Keratinocyte (primary cell): ENCODE measurements at regions not wholly inside any gene's neighbourhood (a gene's known extent, or its start where the extent isn't known, plus 50 kb on each side); places are given as distances from the start of the nearest gene placed in this dataset.

Experiments
- DNase-seq: peaks from one replicate; pipeline ENCODE4 v3.0.0-alpha.2; 2011; ENCODE audit warnings: low read depth, missing footprints, low spot score
- FAIRE-seq: peaks from 2 replicates; lab custom pipeline; 2011; peaks lifted over from hg19 to GRCh38; lab: Jason Lieb, UNC
- H2AFZ ChIP-seq: 2 replicates; pipeline ENCODE4 v1.6.0; 2012; ENCODE audit warnings: low read length, control low read depth, inconsistent platforms; ENCODE audit not compliant: control insufficient read depth
- H3K27ac ChIP-seq: 2 replicates; pipeline ENCODE4 v1.5.1; 2011; ENCODE audit warnings: low read length; ENCODE audit not compliant: control insufficient read depth, insufficient read depth
- H3K27me3 ChIP-seq: 3 replicates; pipeline ENCODE4 v1.6.0; 2011; ENCODE audit warnings: low read length; ENCODE audit not compliant: control insufficient read depth, insufficient read depth; ENCODE audit errors: extremely low read depth
- H3K36me3 ChIP-seq, 2 experiments: 2 replicates in 1 of 2; 3 replicates in 1 of 2; pipeline ENCODE4 v1.5.1; 2011; ENCODE audit warnings: low read length in 2 of 2, mild to moderate bottlenecking in 1 of 2; ENCODE audit not compliant: control insufficient read depth in 2 of 2, insufficient read depth in 2 of 2; ENCODE audit errors: extremely low read depth in 1 of 2
- H3K4me1 ChIP-seq: 3 replicates; pipeline ENCODE4 v1.5.1; 2011; ENCODE audit warnings: low read length; ENCODE audit not compliant: control insufficient read depth, insufficient read depth; ENCODE audit errors: extremely low read depth
- H3K4me2 ChIP-seq: 3 replicates; pipeline ENCODE4 v1.6.0; 2011; ENCODE audit warnings: low read depth, low read length; ENCODE audit not compliant: control insufficient read depth, insufficient read depth; ENCODE audit errors: extremely low read depth
- H3K4me3 ChIP-seq, 3 experiments: fragments of 200-600 bp in 1 of 3; sonication (generic) in 1 of 3; 2 replicates in 2 of 3; 3 replicates in 1 of 3; pipeline ENCODE4 v1.5.1; 2011 to 2016; ENCODE audit warnings: low read length in 3 of 3, mild to moderate bottlenecking in 3 of 3, control low read depth in 2 of 3, inconsistent platforms in 1 of 3, low read depth in 1 of 3, mixed read lengths in 1 of 3, mixed run types in 1 of 3, moderate library complexity in 1 of 3; ENCODE audit not compliant: control insufficient read depth in 2 of 3, insufficient read depth in 2 of 3; ENCODE audit errors: extremely low read depth in 1 of 3
- H3K79me2 ChIP-seq: 2 replicates; pipeline ENCODE4 v1.6.0; 2012; ENCODE audit warnings: low read length; ENCODE audit not compliant: control insufficient read depth, insufficient read depth
- H3K9ac ChIP-seq: 3 replicates; pipeline ENCODE4 v1.6.0; 2011; ENCODE audit warnings: low read length; ENCODE audit not compliant: control insufficient read depth, insufficient read depth; ENCODE audit errors: extremely low read depth
- H3K9me1 ChIP-seq: 3 replicates; pipeline ENCODE4 v1.6.0; 2011; ENCODE audit warnings: low read length; ENCODE audit not compliant: control insufficient read depth, insufficient read depth; ENCODE audit errors: extremely low read depth
- H3K9me3 ChIP-seq: 2 replicates; pipeline ENCODE4 v1.5.1; 2012; ENCODE audit warnings: low read depth, low read length; ENCODE audit not compliant: control insufficient read depth
- H4K20me1 ChIP-seq: 3 replicates; pipeline ENCODE4 v1.6.0; 2011; ENCODE audit warnings: low read length; ENCODE audit not compliant: control insufficient read depth, insufficient read depth; ENCODE audit errors: extremely low read depth
- EZH2 ChIP-seq: IDR thresholded peaks from one replicate; pipeline ENCODE4 v1.6.1; 2012; ENCODE audit warnings: inconsistent platforms, mild to moderate bottlenecking, low read length, moderate library complexity
- dilution Hi-C: fragments of 300-500 bp; cut with MboI; formaldehyde crosslinking; loops from one replicate; pipeline ENCODE4 v1.7.0; 2020; ENCODE audit warnings: low sequenced_read_pairs; ENCODE audit not compliant: extremely low pct_ligation_motif_present
- TF ChIP-seq, protein P1 (sequence below), 3 experiments: IDR thresholded peaks in 1 of 3; conservative IDR thresholded peaks in 1 of 3; optimal IDR thresholded peaks in 1 of 3; 2 replicates in 2 of 3; 3 replicates in 1 of 3; pipeline versions ENCODE3 to v1.5.1; 2011; ENCODE audit warnings: low read length in 3 of 3, mild to moderate bottlenecking in 3 of 3, moderate library complexity in 2 of 3, control low read depth in 1 of 3, inconsistent platforms in 1 of 3; ENCODE audit not compliant: insufficient read depth in 2 of 3; ENCODE audit errors: extremely low read depth in 1 of 3

DNA sequence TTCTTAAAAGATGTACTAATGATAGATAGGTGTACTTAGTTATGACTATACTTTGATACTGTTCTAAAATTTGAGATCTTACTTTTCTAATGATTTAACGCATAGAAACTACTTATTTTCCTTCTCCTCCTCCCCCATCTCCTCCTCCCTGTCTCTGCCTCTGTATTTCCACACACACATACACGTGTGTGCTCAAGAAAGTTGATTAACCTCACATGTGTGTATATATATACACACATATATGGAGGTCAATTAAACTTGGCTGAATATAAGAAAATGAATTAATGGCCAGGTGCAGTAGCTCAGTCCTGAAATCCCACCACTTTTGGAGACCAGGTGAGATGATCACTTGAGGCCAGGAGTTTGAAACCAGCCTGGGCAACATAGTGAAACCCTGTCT lies 362.7 kb upstream of the SYT1 start:
- dilution Hi-C loops: no loop called here
- no peak overlapping the region for H3K4me2 ChIP-seq
- DNase-seq (no peak), FAIRE-seq (no peak)
- no peaks in the 10 kb centered on the region for H3K9me1 ChIP-seq
- TF ChIP-seq EZH2: no peak
- TF ChIP-seq, protein P1, sequence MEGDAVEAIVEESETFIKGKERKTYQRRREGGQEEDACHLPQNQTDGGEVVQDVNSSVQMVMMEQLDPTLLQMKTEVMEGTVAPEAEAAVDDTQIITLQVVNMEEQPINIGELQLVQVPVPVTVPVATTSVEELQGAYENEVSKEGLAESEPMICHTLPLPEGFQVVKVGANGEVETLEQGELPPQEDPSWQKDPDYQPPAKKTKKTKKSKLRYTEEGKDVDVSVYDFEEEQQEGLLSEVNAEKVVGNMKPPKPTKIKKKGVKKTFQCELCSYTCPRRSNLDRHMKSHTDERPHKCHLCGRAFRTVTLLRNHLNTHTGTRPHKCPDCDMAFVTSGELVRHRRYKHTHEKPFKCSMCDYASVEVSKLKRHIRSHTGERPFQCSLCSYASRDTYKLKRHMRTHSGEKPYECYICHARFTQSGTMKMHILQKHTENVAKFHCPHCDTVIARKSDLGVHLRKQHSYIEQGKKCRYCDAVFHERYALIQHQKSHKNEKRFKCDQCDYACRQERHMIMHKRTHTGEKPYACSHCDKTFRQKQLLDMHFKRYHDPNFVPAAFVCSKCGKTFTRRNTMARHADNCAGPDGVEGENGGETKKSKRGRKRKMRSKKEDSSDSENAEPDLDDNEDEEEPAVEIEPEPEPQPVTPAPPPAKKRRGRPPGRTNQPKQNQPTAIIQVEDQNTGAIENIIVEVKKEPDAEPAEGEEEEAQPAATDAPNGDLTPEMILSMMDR (optimal IDR thresholded peaks at IDR 0.05 in 1 of 3, IDR thresholded peaks at IDR 0.05 in 1 of 3, conservative IDR thresholded peaks at IDR 0.05 in 1 of 3; ENCODE audit: extremely low read depth in 1 of 3, insufficient read depth in 2 of 3, low read length in 3 of 3): no peak
- no peaks in the 10 kb centered on the region for H3K79me2 ChIP-seq
- no peaks in the 10 kb centered on the region for H3K4me1 ChIP-seq
- no peaks in the 10 kb centered on the region for H4K20me1 ChIP-seq
- H3K27me3 ChIP-seq: no peaks in the 10 kb centered on the region
- H3K9me3 ChIP-seq: no peaks in the 10 kb centered on the region
- H3K9ac ChIP-seq: no peak overlapping the region
- H2AFZ ChIP-seq: no peak overlapping the region
- no peak overlapping the region for H3K27ac ChIP-seq
- no peaks in the 10 kb centered on the region for H3K36me3 ChIP-seq
- H3K4me3 ChIP-seq: no peak overlapping the region

DNA sequence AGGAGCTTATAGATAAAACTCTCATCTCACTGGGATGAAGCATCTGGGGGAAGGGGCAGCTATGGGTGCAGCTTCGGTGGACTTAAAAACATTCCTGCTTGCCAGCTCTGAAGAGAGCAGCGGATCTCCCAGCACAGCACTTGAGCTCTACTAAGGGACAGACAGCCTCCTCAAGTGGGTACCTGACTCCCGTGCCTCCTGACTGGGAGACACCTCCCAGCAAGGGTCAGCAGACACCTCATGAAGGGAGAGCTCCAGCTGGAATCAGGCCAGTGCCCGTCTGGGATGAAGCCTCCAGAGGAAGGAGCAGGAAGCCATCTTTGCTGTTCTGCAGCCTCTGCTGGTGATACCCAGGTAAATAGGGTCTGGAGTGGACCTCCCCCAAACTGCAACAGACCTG lies 345.2 kb upstream of the SYT1 start:
- H3K9ac ChIP-seq: no peak overlapping the region
- no peaks in the 10 kb centered on the region for H3K27me3 ChIP-seq
- H2AFZ ChIP-seq: no peak overlapping the region
- no peaks in the 10 kb centered on the region for H4K20me1 ChIP-seq
- H3K9me1 ChIP-seq: no peaks in the 10 kb centered on the region
- no peak overlapping the region for H3K4me3 ChIP-seq
- dilution Hi-C loops: no loop called here
- FAIRE-seq (no peak), DNase-seq (no peak)
- TF ChIP-seq EZH2: no peak
- TF ChIP-seq, protein P1 (optimal IDR thresholded peaks at IDR 0.05 in 1 of 3, IDR thresholded peaks at IDR 0.05 in 1 of 3, conservative IDR thresholded peaks at IDR 0.05 in 1 of 3; ENCODE audit: extremely low read depth in 1 of 3, insufficient read depth in 2 of 3, low read length in 3 of 3): no peak
- no peaks in the 10 kb centered on the region for H3K9me3 ChIP-seq
- H3K36me3 ChIP-seq: no peaks in the 10 kb centered on the region
- no peak overlapping the region for H3K27ac ChIP-seq
- no peak overlapping the region for H3K4me2 ChIP-seq
- no peaks in the 10 kb centered on the region for H3K79me2 ChIP-seq
- no peaks in the 10 kb centered on the region for H3K4me1 ChIP-seq
